HCT116 (cell line): ENCODE measurements at regions not wholly inside any gene's neighbourhood (a gene's known extent, or its start where the extent isn't known, plus 50 kb on each side); places are given as distances from the start of the nearest gene placed in this dataset.

ENCODE experiments used
- ATF3 ChIP-seq: IDR thresholded peaks from 2 replicates; pipeline ENCODE4 v1.6.1; 2012
- CTCF ChIP-seq, 3 experiments: fragments of 200-600 bp in 1 of 3; sonication (generic) in 1 of 3; IDR thresholded peaks in 2 of 3; conservative IDR thresholded peaks in 1 of 3; 2 replicates each; pipeline ENCODE4 v1.5.1; 2012 to 2017; ENCODE audit warnings: low read depth in 2 of 3, low read length in 2 of 3, antibody characterized with exemption in 1 of 3, borderline replicate concordance in 1 of 3, control low read depth in 1 of 3, mild to moderate bottlenecking in 1 of 3, mixed read lengths in 1 of 3, mixed run types in 1 of 3, moderate library complexity in 1 of 3; ENCODE audit not compliant: insufficient read depth in 1 of 3
- EZH2 ChIP-seq: fragments of 200-600 bp; sonication (generic); IDR thresholded peaks from 2 replicates; pipeline ENCODE4 v1.6.1; 2017; ENCODE audit warnings: antibody characterized with exemption, mixed run types
- FOSL1 ChIP-seq: IDR thresholded peaks from 2 replicates; pipeline ENCODE4 v1.6.1; 2012; ENCODE audit warnings: low read depth
- JUND ChIP-seq: IDR thresholded peaks from 2 replicates; pipeline ENCODE4 v1.6.1; 2012
- POLR2A ChIP-seq: IDR thresholded peaks from 2 replicates; pipeline ENCODE4 v1.7.0; 2011; ENCODE audit warnings: borderline replicate concordance; ENCODE audit not compliant: insufficient read depth, insufficient read length; ENCODE audit errors: extremely low read depth
- POLR2AphosphoS5 ChIP-seq: IDR thresholded peaks from 2 replicates; pipeline ENCODE4 v1.6.1; 2011; ENCODE audit warnings: mild to moderate bottlenecking, low read depth, low read length, moderate library complexity
- REST ChIP-seq: IDR thresholded peaks from 2 replicates; pipeline ENCODE4 v1.6.1; 2012; ENCODE audit warnings: low read depth
- ZFX ChIP-seq: fragments of 450-650 bp; IDR thresholded peaks from 2 replicates; pipeline ENCODE4 v1.6.1; 2017
- TF ChIP-seq, protein P1 (sequence below): IDR thresholded peaks from 2 replicates; pipeline ENCODE4 v1.6.1; 2012

DNA sequence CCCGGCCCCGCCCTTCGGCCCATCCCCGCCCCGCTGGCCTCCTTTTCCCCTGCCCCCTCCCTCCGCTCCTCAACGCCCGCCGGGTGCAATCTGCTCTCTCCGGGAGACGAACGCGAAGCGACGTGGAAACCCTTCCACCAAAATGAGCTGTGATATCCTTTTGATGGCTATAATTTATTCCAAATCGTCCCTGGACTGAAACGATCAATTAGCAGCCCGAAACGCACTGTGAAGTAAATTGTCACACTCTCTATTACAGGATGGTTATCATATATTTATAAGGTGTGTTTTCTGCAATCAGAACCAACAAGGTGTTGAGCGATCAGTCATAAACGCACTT is 134.6 kb upstream of the BARHL2 start:
- TF ChIP-seq EZH2 (no peak), POLR2A (no peak), CTCF (IDR thresholded peaks at IDR 0.05 in 2 of 3, conservative IDR thresholded peaks at IDR 0.05 in 1 of 3; ENCODE audit: borderline replicate concordance in 1 of 3, insufficient read depth in 1 of 3, low read depth in 2 of 3, low read length in 2 of 3) (no peak), ATF3 (no peak), REST (no peak), JUND (no peak), FOSL1 (no peak), POLR2AphosphoS5 (no peak), ZFX (no peak)
- TF ChIP-seq, protein P1, sequence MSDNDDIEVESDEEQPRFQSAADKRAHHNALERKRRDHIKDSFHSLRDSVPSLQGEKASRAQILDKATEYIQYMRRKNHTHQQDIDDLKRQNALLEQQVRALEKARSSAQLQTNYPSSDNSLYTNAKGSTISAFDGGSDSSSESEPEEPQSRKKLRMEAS = no peak
